GM12878 (cell line): ENCODE measurements at regions not wholly inside any gene's neighbourhood (a gene's known extent, or its start where the extent isn't known, plus 50 kb on each side); places are given as distances from the start of the nearest gene placed in this dataset.
A peak's percentile ranks its signal among the peaks of the same experiment; 100 is the strongest.

ENCODE experiments used
- ASH2L ChIP-seq: fragments of 300-600, 200-600 bp; sonication (generic); IDR thresholded peaks from 2 replicates; pipeline ENCODE4 v1.6.1; 2017; ENCODE audit warnings: low read depth, mild to moderate bottlenecking, borderline replicate concordance
- BMI1 ChIP-seq: fragments of 450-650 bp; IDR thresholded peaks from 2 replicates; pipeline ENCODE4 v1.6.1; 2016; ENCODE audit warnings: mild to moderate bottlenecking, moderate library complexity, borderline replicate concordance
- DPF2 ChIP-seq: fragments of 450-650 bp; IDR thresholded peaks from 2 replicates; pipeline ENCODE4 v1.6.1; 2017; ENCODE audit warnings: mild to moderate bottlenecking
- KDM1A ChIP-seq: fragments of 200-600 bp; sonication (generic); IDR thresholded peaks from 2 replicates; pipeline ENCODE4 v1.6.1; 2016; ENCODE audit warnings: borderline replicate concordance
- KLF5 ChIP-seq: fragments of 450-650 bp; IDR thresholded peaks from 2 replicates; pipeline ENCODE4 v1.6.1; 2014; ENCODE audit warnings: mild to moderate bottlenecking; ENCODE audit not compliant: partially characterized antibody
- MTA2 ChIP-seq: fragments of 450-650 bp; IDR thresholded peaks from 2 replicates; pipeline ENCODE4 v1.6.1; 2016; ENCODE audit warnings: low read depth, mild to moderate bottlenecking, moderate library complexity
- MTA3 ChIP-seq: IDR thresholded peaks from 2 replicates; pipeline ENCODE4 v1.6.1; 2012; ENCODE audit warnings: low read length, inconsistent platforms, borderline replicate concordance
- MYB ChIP-seq: fragments of 150-350 bp; IDR thresholded peaks from 2 replicates; pipeline ENCODE4 v1.6.1; 2014; ENCODE audit warnings: mild to moderate bottlenecking, low read depth, low read length, borderline replicate concordance
- MYC ChIP-seq: IDR thresholded peaks from 2 replicates; pipeline ENCODE4 v1.6.1; 2011; ENCODE audit warnings: mild to moderate bottlenecking, low read length, moderate library complexity, inconsistent platforms; ENCODE audit not compliant: insufficient read depth, insufficient replicate concordance, insufficient read length, severe bottlenecking
- NFIC ChIP-seq: IDR thresholded peaks from 2 replicates; pipeline ENCODE4 v1.6.1; 2012; ENCODE audit warnings: low read depth, mild to moderate bottlenecking, inconsistent platforms, low read length, moderate library complexity
- NFXL1 ChIP-seq: fragments of 450-650 bp; IDR thresholded peaks from 2 replicates; pipeline ENCODE4 v1.6.1; 2017; ENCODE audit warnings: antibody characterized with exemption, mild to moderate bottlenecking, borderline replicate concordance
- NR2C2 ChIP-seq: IDR thresholded peaks from 2 replicates; pipeline ENCODE4 v1.6.1; 2011; ENCODE audit warnings: borderline replicate concordance, low read depth; ENCODE audit not compliant: control insufficient read depth, insufficient read length
- POLR2A ChIP-seq: IDR thresholded peaks from 2 replicates; pipeline ENCODE4 v1.6.1; 2011; ENCODE audit warnings: low read depth, mild to moderate bottlenecking, low read length
- POLR2AphosphoS5 ChIP-seq: IDR thresholded peaks from 2 replicates; pipeline ENCODE4 v1.6.1; 2011; ENCODE audit warnings: mild to moderate bottlenecking, low read length, inconsistent platforms
- POU2F2 ChIP-seq: IDR thresholded peaks from 3 replicates; pipeline ENCODE4 v1.6.1; 2011; ENCODE audit warnings: low read depth, mild to moderate bottlenecking, low read length, borderline replicate concordance
- RCOR1 ChIP-seq: conservative IDR thresholded peaks from 2 replicates; pipeline ENCODE4 v1.6.1; 2012; ENCODE audit warnings: low read depth, low read length, improper control_type of control experiment
- SIX5 ChIP-seq: IDR thresholded peaks from 2 replicates; pipeline ENCODE4 v1.6.1; 2011; ENCODE audit warnings: mild to moderate bottlenecking, low read depth, low read length, moderate library complexity; ENCODE audit not compliant: severe bottlenecking
- SMC3 ChIP-seq: IDR thresholded peaks from 2 replicates; pipeline ENCODE4 v1.6.1; 2011; ENCODE audit warnings: low read length, improper control_type of control experiment, borderline replicate concordance
- STAT1 ChIP-seq: fragments of 450-650 bp; conservative IDR thresholded peaks from 2 replicates; pipeline ENCODE4 v1.6.1; 2014; ENCODE audit warnings: antibody characterized with exemption, mild to moderate bottlenecking
- TBL1XR1 ChIP-seq: IDR thresholded peaks from 2 replicates; pipeline ENCODE4 v1.6.1; 2012; ENCODE audit warnings: low read depth, low read length, improper control_type of control experiment
- TCF3 ChIP-seq: IDR thresholded peaks from 2 replicates; pipeline ENCODE4 v1.6.1; 2012; ENCODE audit warnings: low read depth, mild to moderate bottlenecking, low read length, borderline replicate concordance; ENCODE audit not compliant: insufficient read depth
- YBX1 ChIP-seq: fragments of 450-650 bp; IDR thresholded peaks from 2 replicates; pipeline ENCODE4 v1.6.1; 2016; ENCODE audit warnings: antibody characterized with exemption
- ZNF207 ChIP-seq: fragments of 450-650 bp; IDR thresholded peaks from 2 replicates; pipeline ENCODE4 v1.6.1; 2014; ENCODE audit warnings: antibody characterized with exemption, mild to moderate bottlenecking, borderline replicate concordance
- TF ChIP-seq, protein P1 (sequence below): IDR thresholded peaks from 2 replicates; pipeline ENCODE4 v1.6.1; 2011; ENCODE audit warnings: mild to moderate bottlenecking, low read depth, low read length, moderate library complexity; ENCODE audit not compliant: insufficient replicate concordance
- TF ChIP-seq, protein P2 (sequence below): IDR thresholded peaks from 2 replicates; pipeline ENCODE4 v1.6.1; 2011; ENCODE audit warnings: borderline replicate concordance, low read depth, mild to moderate bottlenecking, moderate library complexity, mixed read lengths, low read length; ENCODE audit not compliant: insufficient read depth; ENCODE audit errors: extremely low read length
- TF ChIP-seq, protein P3 (sequence below): IDR thresholded peaks from 2 replicates; pipeline ENCODE4 v1.6.1; 2012; ENCODE audit warnings: low read depth, low read length, improper control_type of control experiment
- TF ChIP-seq, protein P4 (sequence below): fragments of 450-650 bp; IDR thresholded peaks from 2 replicates; pipeline ENCODE4 v1.6.1; 2014; ENCODE audit warnings: mild to moderate bottlenecking

DNA sequence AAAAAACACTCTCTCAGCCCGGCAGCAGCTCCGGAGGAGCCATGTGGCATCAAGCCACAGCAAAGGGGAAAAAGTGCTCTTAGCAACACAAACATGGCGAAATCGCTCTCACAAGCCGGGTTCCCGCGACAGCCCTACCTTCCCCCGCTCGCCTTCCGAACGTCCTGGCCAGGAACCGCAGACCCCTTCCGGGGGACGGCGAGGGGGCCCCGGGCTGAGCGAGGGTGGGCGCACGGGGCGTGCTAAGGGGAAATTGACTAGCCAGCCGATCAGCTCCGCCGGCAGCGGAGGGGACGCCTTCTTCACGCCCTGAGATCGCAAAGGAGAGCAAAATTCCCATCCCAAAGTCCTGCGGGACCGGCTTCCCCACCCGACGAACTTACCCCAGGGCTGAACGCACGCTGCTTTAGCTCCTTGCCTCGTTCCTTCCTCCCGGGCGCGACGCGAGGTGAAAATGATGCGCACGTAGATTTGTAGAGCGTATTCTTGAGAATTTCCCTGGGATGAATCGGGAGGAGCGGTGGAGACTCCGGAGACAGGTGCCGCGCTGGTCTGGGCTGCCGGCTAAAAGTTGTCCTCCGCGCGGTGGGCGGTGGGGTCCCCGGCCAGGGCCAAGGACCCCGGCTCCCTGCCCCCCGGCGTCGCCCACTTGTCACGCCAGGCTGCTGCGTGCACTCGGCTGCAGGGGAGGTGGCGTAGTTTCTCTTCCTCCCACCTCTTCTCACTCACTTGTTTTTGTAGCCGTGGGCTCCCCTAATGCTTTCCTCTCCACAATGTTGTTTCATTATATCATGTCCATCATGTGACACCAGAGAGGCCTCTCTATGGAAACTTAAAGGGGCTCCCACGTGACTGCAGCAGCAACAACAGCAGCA, 220.1 kb upstream of the MKLN1 start (continued):
- TF ChIP-seq, protein P1, sequence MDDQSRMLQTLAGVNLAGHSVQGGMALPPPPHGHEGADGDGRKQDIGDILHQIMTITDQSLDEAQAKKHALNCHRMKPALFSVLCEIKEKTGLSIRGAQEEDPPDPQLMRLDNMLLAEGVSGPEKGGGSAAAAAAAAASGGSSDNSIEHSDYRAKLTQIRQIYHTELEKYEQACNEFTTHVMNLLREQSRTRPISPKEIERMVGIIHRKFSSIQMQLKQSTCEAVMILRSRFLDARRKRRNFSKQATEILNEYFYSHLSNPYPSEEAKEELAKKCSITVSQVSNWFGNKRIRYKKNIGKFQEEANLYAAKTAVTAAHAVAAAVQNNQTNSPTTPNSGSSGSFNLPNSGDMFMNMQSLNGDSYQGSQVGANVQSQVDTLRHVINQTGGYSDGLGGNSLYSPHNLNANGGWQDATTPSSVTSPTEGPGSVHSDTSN = peak; percentile 31
- no peak for TF ChIP-seq YBX1
- peak; percentile 92 for TF ChIP-seq POLR2A
- TF ChIP-seq RCOR1 = no peak; the same call in 1 of the 2 replicates
- no peak for TF ChIP-seq ASH2L
- peak; percentile 72; the same call in 1 of the 2 replicates for TF ChIP-seq NFIC
- TF ChIP-seq BMI1 = no peak
- TF ChIP-seq STAT1 = no peak
- peak; percentile 89 for TF ChIP-seq POLR2AphosphoS5
- TF ChIP-seq, protein P2, sequence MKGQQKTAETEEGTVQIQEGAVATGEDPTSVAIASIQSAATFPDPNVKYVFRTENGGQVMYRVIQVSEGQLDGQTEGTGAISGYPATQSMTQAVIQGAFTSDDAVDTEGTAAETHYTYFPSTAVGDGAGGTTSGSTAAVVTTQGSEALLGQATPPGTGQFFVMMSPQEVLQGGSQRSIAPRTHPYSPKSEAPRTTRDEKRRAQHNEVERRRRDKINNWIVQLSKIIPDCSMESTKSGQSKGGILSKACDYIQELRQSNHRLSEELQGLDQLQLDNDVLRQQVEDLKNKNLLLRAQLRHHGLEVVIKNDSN = peak; percentile 85
- TF ChIP-seq SIX5 = no peak
- no peak for TF ChIP-seq MYB
- TF ChIP-seq, protein P3, sequence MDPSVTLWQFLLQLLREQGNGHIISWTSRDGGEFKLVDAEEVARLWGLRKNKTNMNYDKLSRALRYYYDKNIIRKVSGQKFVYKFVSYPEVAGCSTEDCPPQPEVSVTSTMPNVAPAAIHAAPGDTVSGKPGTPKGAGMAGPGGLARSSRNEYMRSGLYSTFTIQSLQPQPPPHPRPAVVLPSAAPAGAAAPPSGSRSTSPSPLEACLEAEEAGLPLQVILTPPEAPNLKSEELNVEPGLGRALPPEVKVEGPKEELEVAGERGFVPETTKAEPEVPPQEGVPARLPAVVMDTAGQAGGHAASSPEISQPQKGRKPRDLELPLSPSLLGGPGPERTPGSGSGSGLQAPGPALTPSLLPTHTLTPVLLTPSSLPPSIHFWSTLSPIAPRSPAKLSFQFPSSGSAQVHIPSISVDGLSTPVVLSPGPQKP = no peak
- TF ChIP-seq TCF3 = peak; percentile 79; the same call in 1 of the 2 replicates
- no peak for TF ChIP-seq MTA3
- TF ChIP-seq NR2C2 = no peak
- 0 out of 2 replicates have a peak, but pooled peaks have one; percentile 2 for TF ChIP-seq SMC3
- peak; percentile 49 for TF ChIP-seq MYC
- 0 out of 2 replicates have a peak, but pooled peaks have one; percentile 24 for TF ChIP-seq ZNF207
- TF ChIP-seq MTA2 = peak; percentile 59
- no peak for TF ChIP-seq KDM1A
- peak; percentile 95 for TF ChIP-seq TBL1XR1
- TF ChIP-seq POU2F2 = peak; percentile 69; the same call in 1 of the 3 replicates
- no peak for TF ChIP-seq NFXL1
- peak; percentile 72 for TF ChIP-seq KLF5
- TF ChIP-seq, protein P4, sequence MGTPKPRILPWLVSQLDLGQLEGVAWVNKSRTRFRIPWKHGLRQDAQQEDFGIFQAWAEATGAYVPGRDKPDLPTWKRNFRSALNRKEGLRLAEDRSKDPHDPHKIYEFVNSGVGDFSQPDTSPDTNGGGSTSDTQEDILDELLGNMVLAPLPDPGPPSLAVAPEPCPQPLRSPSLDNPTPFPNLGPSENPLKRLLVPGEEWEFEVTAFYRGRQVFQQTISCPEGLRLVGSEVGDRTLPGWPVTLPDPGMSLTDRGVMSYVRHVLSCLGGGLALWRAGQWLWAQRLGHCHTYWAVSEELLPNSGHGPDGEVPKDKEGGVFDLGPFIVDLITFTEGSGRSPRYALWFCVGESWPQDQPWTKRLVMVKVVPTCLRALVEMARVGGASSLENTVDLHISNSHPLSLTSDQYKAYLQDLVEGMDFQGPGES = no peak
- peak; percentile 86 for TF ChIP-seq DPF2
